Myocyte (in vitro differentiated cells): ENCODE measurements at regions not wholly inside any gene's neighbourhood (a gene's known extent, or its start where the extent isn't known, plus 50 kb on each side); places are given as distances from the start of the nearest gene placed in this dataset.

Experiments
- DNase-seq: peaks from one replicate; pipeline ENCODE4 v3.0.0-alpha.2; 2012; ENCODE audit warnings: low read depth

DNA sequence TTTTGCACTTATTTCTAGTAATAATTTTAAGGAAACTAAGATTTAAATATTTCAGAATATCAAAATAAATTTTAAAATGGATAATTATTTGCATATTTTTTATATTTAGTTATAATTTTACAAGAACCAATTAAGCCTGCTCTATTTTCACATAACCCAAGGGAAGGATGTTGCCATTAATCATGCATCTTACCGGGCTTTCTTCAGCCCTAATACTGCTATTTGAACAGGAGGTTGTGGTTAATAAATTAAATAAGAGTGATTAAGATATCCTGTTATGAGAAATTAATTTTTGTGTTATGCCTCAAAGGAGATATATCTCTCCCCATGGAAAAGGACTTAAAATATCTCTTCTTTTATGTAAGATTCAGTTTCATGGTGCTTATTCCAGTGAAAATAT lies 1415.8 kb upstream of the B3GALT2 start:
- no peak for DNase-seq

DNA sequence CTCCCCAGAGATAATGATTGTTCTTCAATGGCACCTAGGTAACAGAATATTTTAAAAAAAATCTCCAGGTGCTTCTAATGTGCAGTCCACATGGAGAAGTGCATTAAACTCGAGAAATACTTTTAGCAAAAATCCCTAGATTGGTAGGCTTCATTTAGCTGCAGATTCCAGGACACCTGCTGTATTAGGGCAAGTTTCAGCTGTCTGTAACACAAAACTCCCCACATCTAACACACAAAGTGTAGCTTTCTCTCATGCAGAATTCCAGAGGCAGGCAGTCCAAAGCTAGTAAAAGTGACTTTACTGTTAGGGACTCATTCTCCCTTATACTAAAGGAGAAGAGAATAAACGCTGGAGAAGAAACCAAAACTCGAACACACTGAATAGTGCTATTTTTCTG lies 1414.3 kb upstream of the B3GALT2 start:
- peak; percentile 6 for DNase-seq

DNA sequence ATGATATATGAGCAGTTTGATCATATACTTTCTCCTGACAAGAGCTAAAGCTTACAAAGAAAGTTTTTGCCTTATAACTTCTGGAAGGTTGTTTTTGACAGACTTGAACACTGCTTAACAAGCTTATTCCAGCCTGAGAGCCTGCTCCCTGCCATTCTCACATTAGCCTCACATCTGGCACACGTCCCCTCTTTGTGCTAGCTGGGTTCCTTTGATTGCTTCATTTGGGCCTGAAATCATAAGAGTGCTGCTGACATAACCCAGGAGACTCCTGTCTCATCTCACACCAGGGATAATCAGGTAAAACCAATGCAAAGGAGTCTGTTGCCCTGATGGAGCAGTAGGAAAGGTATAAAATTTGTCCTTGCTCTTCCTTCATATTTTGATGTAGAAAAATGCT lies 1411.7 kb upstream of the B3GALT2 start:
- no peak for DNase-seq

DNA sequence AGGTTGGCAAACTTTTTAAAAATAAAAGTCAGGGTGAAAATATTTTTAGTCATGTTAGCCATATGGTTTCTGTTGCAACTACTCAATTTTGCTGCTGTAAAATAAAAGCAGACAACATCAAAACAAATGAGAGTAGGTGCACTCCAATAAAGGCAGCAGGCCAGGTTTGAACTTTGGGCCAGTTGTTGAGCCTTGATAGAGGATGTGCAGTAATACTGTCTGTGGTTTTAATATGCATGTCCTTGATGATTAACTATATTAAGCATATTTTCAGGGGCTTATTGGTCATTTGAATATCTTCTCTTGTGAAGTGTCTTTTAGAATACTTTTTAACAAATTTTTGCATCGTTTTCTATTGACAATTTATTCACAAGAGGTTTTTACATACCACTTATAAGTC lies 1399.9 kb upstream of the B3GALT2 start:
- DNase-seq: no peak

DNA sequence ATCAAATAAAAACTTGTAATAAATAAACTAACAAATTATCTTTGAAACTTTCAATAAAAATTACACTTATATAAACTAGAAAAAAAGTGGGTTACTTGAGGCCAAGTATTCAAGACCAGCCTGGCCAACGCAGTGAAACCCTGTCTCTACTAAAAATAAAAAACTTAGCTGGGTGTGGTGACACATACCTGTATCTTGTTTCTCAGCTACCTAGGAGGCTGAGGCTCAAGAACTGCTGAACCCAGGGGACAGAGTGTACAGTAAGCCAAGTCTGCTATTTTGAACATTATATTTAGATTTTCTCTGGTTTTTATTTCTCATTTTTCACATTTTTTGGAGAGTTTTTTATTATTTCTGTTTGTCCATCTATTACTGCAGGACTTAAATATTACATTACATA lies 1397.6 kb upstream of the B3GALT2 start:
- no peak for DNase-seq

DNA sequence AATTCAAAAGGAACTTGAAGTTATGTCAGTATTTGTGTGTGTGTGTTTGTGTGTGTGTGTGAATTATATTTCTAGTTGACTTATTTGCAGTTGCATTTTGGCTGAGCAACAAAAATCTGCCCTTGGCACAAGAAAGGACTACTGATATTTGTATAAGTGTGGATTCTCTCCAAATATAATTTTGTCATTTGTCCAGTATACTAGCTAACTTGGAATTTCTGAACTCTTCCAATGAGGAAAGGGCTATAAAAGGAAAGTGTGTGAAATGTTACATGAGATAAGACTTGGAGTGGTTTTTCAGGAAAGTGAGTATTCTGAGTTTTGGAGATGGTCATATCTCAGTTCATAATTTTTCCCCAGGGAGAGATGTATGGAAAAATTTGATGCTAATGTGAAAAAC lies 1384.1 kb upstream of the B3GALT2 start:
- DNase-seq: no peak

DNA sequence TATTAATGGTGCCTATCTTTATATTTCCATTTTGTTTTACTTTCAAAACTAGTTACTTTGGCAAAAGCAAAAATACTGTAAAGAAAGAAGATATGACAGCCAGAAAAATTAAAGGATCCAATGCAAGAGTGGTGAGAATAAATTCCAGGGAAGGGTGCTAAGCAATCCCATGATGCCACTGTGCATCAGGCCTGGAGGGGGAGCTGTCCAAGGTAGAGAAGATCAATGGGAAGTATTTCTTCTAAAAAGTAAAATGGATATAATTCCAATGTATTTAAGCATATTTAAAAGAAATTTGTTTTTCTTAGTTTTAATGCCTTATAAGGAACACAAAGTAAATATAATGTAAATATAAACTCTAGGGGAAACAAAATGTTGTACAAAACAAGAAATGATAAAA lies 1382.2 kb upstream of the B3GALT2 start:
- DNase-seq: peak; percentile 2

DNA sequence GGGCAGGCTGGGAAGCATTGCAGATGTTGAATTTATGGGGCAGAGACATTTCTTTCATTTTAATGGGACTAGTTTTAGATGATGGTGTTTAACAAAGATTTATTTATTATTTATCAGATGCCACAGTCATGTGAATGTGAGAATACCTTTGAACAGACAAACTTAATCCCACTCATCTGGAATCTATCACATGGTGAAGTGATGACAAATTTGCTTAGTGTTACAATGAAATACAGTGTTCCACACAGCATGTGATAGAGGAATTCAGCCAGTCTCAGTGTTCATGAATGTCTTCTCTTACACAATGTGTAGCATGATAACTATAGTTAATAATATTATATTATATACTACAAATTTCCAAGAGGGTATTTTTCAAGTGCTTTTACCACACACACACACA lies 1361.7 kb upstream of the B3GALT2 start:
- DNase-seq: no peak

DNA sequence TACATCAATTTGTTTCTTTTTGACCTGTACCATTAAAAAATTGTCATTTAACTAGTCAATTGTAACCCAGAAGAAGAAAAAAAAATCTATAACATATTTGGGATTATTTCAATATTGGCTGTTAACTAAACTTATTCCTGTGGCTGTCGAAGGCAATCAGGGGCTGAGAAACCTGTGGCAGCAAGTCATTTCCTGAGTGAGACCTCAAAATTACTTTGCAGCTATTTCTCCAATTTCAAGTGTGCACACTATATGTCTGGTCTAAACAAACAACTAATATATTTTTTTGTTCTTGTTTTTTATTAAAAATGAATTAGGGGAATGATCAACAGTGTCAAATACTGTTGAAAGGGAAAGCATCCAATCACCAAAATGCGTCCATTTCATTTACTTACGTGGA lies 1357.6 kb upstream of the B3GALT2 start:
- DNase-seq: no peak

DNA sequence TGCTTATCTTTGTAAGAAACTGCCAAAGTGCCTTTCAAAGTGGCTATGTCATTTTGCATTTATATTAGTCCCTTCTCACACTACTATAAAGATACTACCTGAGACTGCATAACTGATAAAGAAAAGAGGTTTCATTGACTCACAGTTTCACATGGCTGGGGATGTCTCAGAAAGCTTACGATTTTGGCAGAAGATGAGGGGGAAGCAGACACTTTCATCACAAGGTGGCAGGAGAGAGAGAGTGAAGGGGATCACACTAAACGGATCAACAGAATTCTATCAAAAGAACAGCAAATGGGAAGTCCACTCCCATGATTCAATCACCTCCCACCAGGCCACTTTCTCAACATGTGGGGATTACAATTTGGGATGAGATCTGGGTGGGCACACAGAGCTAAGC lies 1352.0 kb upstream of the B3GALT2 start:
- peak; percentile 7 for DNase-seq

DNA sequence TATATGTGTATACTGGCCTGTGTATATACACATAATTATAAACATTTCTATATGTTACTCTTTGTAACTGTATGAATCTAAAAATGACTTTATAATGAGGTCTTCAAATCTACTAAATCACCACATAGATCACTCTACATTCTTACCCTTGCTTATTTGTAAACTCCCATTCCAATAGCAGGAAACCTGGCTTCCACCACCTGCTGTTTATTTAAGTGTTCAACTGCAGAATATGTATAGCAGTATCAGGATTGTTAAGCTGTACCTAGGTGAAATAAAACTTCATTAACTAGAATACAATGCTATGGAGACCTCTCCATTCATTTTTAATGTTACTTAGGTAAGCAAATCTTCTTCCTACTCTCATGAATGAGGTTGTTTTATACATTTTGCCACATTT lies 1351.1 kb upstream of the B3GALT2 start:
- DNase-seq: no peak

DNA sequence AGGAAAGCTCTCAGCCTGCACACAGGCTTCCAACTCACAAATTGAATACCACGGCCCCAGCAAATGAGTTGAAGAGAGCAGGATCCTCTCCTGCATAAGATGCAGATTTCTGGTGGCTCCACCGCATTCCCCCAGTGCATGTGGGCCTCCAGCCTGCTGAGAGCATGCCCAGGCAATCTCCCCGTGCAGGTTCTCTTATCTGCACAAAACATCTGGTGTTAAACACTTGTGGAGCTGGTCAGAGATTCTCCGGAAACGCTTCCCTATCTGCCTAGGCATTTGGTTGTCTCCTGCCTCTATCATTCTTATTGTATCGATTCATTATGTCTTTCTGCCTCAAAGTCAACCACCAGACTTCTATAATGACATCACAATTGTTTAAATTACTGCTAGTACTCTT lies 1349.0 kb upstream of the B3GALT2 start:
- no peak for DNase-seq

DNA sequence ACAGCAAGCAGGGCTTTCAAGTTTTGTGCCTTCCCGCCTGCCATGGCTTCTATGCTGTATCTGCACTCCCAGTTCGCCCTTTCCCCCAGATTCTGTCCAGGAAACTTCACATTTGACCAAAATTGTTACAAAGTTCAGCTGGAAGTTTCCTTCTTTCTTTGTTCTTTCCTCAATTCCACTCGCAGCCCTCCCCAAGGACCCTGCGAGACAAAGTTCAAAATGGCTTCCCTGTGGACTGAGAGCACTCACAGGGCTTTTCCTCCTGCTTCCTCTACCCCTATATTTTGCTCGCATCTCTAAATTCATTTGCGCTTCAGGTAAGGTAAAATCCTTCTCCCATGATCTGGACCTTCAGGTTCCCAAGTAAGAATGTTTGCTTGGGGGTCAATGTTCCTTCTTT lies 1348.4 kb upstream of the B3GALT2 start:
- DNase-seq: no peak

DNA sequence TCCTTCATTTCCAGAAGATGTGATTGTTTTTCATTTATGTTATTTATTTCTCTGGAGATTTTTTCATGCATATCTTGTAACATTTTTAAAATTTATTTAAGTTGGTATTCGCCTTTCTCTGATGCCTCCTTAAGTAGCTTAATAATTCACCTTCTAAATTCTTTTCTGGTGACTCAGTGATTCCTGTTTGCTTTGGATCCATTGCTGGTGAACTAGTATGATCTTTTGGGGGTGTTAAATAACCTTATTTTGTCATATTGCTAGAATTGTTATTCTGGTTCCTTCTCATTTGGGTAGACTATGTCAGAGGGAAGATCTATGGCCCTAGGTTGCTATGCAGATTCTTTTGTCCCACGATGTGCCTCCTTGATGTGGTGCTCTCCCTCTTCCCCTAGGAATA lies 1347.2 kb upstream of the B3GALT2 start:
- no peak for DNase-seq

DNA sequence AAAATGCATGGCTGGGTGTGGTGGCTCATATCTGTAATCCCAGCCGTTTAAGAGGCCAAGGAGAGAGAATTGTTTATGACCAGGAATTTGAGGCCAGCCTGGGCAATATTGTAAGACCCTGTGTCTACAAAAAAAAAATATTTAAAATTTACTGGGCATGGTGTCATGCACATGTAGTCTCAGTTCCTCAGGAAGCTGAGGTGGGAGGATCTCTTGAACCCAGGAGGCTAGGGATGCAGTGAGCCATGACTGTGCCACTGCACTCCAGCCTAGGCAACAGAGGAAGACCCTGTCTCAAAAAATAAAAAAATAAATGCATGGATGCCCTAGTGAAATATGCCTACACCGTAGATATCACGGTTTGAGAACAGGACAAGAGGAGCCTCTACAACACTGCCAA lies 1331.2 kb upstream of the B3GALT2 start:
- DNase-seq: no peak

DNA sequence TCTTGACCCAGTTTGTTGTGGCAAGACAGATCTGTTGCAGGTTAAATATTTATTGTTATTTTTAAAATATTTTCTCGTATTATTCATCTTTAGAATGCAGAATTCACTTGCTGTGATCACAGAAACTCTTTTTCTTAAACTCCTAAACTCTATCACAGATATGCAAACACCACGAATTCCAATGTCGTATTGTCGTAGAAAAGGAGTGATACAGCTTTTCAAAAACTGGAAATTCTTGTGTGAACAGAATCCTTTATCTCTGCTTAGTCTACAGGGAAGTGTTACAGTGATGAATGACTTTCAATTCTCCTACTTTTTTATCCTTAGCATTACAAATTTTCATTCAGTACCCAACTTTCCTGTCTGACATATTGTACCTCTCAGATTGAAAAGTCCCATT lies 1329.5 kb upstream of the B3GALT2 start:
- no peak for DNase-seq

DNA sequence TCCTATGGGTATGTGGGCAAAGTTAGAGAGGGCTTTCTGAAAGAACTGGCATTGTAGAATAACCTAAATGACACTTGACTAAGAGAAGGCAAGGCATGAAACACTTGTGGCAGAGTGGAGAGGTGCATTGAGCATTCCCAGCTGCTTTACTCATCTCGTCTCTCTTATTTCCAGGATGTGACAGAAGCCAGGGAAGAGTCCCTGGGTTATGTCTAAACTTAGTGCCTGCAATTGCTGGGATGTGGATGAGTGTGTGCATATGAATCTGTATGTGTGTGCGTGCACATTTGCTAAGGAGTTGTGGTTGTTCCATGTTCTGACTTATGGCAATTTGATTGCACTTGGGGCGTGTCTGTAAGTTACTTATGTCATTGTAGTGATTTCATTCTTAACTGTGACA lies 1326.5 kb upstream of the B3GALT2 start:
- DNase-seq: peak; percentile 74

DNA sequence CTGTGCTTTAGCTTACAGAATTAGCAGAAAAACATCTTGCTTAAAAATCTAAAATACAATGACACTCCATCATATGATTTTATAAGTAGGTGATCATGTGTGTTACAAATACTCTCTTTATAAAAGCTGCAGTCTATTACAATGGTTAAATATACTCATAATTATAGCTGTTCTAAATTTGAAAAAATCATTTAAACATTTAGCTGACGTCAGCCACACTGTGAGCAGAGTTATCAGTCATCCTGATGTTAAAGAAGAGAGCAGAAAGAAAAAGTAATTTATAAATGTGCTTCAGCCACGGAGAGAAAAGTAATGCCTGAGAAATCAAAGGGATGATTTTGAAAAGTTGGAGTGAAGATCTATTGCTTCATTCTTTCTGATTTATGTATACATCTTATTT lies 1325.9 kb upstream of the B3GALT2 start:
- no peak for DNase-seq

DNA sequence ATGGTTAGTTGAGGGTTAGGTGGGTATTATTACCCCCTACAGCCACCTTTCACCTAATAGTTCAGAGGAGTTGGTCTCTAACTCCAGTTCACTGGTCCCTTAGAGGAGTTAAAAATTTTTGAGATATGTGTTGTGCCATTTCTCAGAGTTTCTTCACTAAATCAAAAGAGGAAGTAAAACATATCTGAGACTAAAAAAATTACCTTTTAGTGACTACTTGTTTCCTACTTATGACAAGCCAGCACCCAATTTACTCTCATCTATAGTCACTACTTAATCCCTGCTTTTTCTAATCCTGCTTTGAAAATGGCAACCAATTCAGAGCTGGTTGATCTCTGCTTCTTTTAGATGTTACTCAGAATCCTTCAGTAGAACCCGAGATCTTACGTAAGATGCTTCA lies 1316.8 kb upstream of the B3GALT2 start:
- no peak for DNase-seq

DNA sequence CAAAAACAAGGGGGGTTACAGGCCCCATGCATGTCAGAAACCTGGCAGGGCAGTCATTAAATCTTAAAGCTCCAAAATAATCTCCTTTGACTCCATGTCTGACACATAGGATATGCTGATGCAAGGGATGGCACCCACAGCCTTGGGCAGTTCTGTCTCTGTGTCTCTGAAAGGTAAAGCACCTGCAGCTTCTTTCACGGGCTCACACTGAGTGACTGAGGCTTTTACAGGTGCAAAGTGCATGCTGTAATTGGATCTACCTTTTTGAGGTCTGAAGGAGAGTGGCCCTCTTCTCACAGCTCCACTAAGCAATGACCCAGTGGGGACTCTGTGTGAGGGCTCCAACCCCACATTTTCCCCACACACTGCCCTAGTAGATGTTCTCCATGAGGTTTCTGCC lies 1309.0 kb upstream of the B3GALT2 start:
- DNase-seq: no peak

DNA sequence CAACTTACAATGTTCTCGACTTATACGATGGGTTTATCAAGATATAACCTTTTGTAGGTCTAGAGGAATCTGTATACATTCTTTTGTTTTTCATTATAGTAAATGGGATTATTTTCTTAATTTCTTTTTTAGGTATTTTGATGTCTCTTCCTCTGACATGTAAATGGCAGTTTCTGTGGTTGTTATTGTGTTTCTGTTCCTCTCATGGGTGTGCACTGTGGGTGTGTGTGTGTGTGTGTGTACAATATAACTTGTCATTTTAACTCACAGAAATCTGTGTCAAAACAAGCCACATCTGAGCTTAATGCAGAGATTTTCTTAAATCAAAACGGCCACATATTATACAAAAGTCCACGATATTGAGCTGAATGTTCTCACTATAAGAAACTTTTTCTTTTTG lies 1300.8 kb upstream of the B3GALT2 start:
- no peak for DNase-seq

DNA sequence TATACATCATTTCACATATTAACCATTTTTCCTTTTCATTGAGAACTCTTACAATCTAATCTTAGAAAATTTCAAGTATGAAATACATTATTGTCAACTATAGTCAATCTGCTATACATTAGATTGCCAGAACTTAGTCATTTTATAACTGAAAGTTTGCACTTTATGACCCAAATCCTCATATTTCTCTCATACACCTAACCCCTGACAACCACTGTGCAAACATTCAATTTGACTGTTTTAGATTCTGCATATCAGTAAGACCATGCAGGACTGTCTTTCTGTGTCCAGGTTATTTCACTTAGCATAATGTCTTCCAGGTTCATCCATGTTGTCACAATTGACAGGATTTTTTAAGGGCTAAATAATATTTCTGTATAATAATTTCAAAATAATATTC lies 1299.0 kb upstream of the B3GALT2 start:
- no peak for DNase-seq

DNA sequence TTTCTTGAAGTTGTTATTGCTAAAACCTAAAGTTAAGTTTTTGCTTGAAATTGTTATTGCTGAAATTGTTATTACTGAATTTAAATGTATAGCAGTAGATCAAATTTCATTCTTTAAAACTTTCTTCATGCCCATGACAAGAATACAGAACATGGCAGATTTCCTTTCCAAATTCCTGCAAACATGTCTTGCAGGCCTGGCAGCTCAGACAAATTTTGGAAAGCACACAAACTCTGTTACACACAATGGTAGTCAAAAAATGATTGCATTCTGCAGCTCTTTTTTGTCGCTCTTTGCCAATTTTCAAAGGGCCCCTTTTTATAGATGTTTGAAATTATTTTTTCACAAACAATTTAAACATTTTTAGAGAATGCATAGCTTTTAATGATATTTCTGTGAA lies 1292.3 kb upstream of the B3GALT2 start:
- no peak for DNase-seq

DNA sequence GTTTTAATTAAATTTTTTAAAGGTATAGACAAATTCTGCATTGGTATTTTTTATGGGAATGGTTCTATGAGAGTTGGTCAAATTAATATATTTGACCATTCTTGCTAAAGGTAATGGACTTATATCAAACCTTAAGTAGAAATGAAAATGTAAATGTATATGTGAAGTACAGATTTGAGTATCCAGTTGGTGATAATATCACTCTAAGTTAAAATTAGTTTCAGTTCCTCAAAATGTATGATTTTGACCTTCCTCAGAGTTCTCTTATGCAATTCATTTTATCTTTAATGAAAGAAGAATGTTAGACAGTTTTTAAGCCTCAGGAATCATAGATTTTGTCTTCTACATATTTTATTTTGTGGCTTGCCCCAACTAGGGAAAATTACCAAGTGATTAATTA lies 1291.5 kb upstream of the B3GALT2 start:
- DNase-seq: no peak

DNA sequence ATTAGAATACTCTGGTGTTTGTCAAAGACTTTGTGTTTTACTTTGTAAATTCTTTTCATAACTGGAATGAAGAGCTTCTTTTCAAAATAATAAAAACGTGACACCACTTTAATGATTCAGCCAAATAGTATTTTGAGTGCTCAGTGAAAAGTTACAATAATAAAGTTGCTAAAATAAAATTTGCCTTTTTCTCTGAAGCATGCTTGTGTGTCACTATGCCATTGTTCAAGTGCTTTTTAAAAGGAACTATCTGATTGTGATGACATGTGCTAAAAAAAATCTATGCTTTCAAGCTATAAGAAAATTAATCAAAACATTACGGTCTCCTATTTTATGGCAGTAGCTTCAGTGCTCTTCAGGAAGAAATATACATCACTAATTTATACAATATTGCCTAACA lies 1290.5 kb upstream of the B3GALT2 start:
- DNase-seq: peak; percentile 3
